Esophagus squamous epithelium (tissue), 5 donors: ENCODE measurements at regions not wholly inside any gene's neighbourhood (a gene's known extent, or its start where the extent isn't known, plus 50 kb on each side); places are given as distances from the start of the nearest gene placed in this dataset.

Source experiments
- DNase-seq: peaks from one replicate; lab custom pipeline; 2025; lab: John Stamatoyannopoulos, UW
- H3K27ac ChIP-seq, 4 donors: fragments of 200-600 bp; sonication (generic); one replicate each; pipeline ENCODE4 v1.5.1; 2016 to 2019; ENCODE audit warnings: mild to moderate bottlenecking in 1 of 4
- H3K27me3 ChIP-seq, 4 donors: fragments of 200-600 bp; sonication (generic); 1 replicate in 3 of 4; 2 replicates in 1 of 4; pipeline versions ENCODE4 v1.5.1 to v1.6.0; 2017 to 2021; ENCODE audit warnings: antibody characterized with exemption in 1 of 4
- H3K36me3 ChIP-seq, 3 donors: fragments of 200-600 bp; sonication (generic); one replicate each; pipeline ENCODE4 v1.5.1; 2016 to 2019
- H3K4me1 ChIP-seq, 3 donors: fragments of 200-600 bp; sonication (generic); one replicate each; pipeline ENCODE4 v1.5.1; 2017 to 2019
- H3K4me3 ChIP-seq, 4 donors: fragments of 200-600 bp; sonication (generic); 1 replicate in 3 of 4; 2 replicates in 1 of 4; pipeline ENCODE4 v1.5.1; 2016 to 2019; ENCODE audit warnings: mild to moderate bottlenecking in 2 of 4, moderate library complexity in 1 of 4
- H3K9me3 ChIP-seq, 3 donors: fragments of 200-600 bp; sonication (generic); one replicate each; pipeline ENCODE4 v1.5.1; 2016 to 2019
- CTCF ChIP-seq, 6 experiments: fragments of 450-650 bp in 4 of 6; fragments of 200-600 bp in 2 of 6; sonication (generic) in 2 of 6; IDR thresholded peaks; one replicate each; pipeline ENCODE4 v1.5.1; 2016 to 2019; ENCODE audit warnings: antibody characterized with exemption in 6 of 6, mild to moderate bottlenecking in 4 of 6, moderate library complexity in 4 of 6
- POLR2A ChIP-seq, 4 donors: fragments of 450-650 bp; IDR thresholded peaks; one replicate each; pipeline ENCODE4 v1.6.1; 2017; ENCODE audit warnings: antibody characterized with exemption in 4 of 4, mild to moderate bottlenecking in 4 of 4, moderate library complexity in 3 of 4
- WGBS, 2 donors: methylation state at CpG; one replicate each; pipeline ENCODE4 v1.1.5; 2018; 5-methylcytosine and 5-hydroxymethylcytosine counted together
- intact Hi-C: fragments of 100-400 bp; cut with DNase I; formaldehyde crosslinking; loops from one replicate; pipeline ENCODE4 v1.15.0; 2022
- donor health status: DM: yes; HTN: yes; CAD: no.

GRCh38 chr6:144753023-144753705 lies 468.0 kb downstream of the UTRN start:
- Histone ChIP-seq H3K27ac (no peak overlapping the region), H3K4me3 (no peak overlapping the region), H3K4me1 (no peaks in the 10 kb centered on the region), H3K27me3 (no peaks in the 10 kb centered on the region), H3K9me3 (no peaks in the 10 kb centered on the region), H3K36me3 (peaks cover 0 to 76% (median 0%) of the 10 kb centered on the region in 3 donors)
- intact Hi-C loops, result no loop called here
- TF ChIP-seq CTCF (IDR thresholded peaks at IDR 0.05), result no peak
- no peak for TF ChIP-seq POLR2A (IDR thresholded peaks at IDR 0.05)
- no peak for DNase-seq
- WGBS, 2 donors, result 84 to 98% methylated on average over 2 of the region's 2 CpGs

GRCh38 chr6:144756469-144756868 lies 471.3 kb downstream of the UTRN start:
- Histone ChIP-seq H3K4me3 (no peak overlapping the region), H3K36me3 (peaks cover 0 to 49% (median 0%) of the 10 kb centered on the region in 3 donors), H3K27me3 (no peaks in the 10 kb centered on the region), H3K9me3 (no peaks in the 10 kb centered on the region), H3K4me1 (no peaks in the 10 kb centered on the region), H3K27ac (no peak overlapping the region)
- no peak for DNase-seq
- TF ChIP-seq POLR2A (IDR thresholded peaks at IDR 0.05), result no peak
- TF ChIP-seq CTCF (IDR thresholded peaks at IDR 0.05), result no peak
- intact Hi-C loops, result no loop called here
- WGBS, 2 donors, result 42 to 56% methylated on average over 2 of the region's 2 CpGs

- no peak for DNase-seq
- Histone ChIP-seq H3K27me3 (no peaks in the 10 kb centered on the region), H3K9me3 (no peaks in the 10 kb centered on the region), H3K4me1 (no peaks in the 10 kb centered on the region), H3K27ac (no peak overlapping the region), H3K36me3 (peaks cover 0 to 46% (median 1%) of the 10 kb centered on the region in 3 donors), H3K4me3 (no peak overlapping the region)
- TF ChIP-seq CTCF (IDR thresholded peaks at IDR 0.05), result no peak
- TF ChIP-seq POLR2A (IDR thresholded peaks at IDR 0.05), result no peak
- intact Hi-C loops, result no loop called here
- WGBS, 2 donors, result 59 to 64% methylated on average over 3 of the region's 3 CpGs
These were observed 472.2 kb downstream of the UTRN start for GRCh38 chr6:144757299-144757698.

GRCh38 chr6:144757730-144758129 lies 472.6 kb downstream of the UTRN start:
- Histone ChIP-seq H3K36me3 (peaks cover 0 to 45% (median 3%) of the 10 kb centered on the region in 3 donors), H3K9me3 (no peaks in the 10 kb centered on the region), H3K27ac (no peak overlapping the region), H3K4me1 (no peaks in the 10 kb centered on the region), H3K4me3 (no peak overlapping the region), H3K27me3 (no peaks in the 10 kb centered on the region)
- DNase-seq, result no peak
- intact Hi-C loops, result no loop called here
- WGBS, 2 donors, result 81% methylated on average over 3 of the region's 3 CpGs
- no peak for TF ChIP-seq CTCF (IDR thresholded peaks at IDR 0.05)
- TF ChIP-seq POLR2A (IDR thresholded peaks at IDR 0.05), result no peak

- Histone ChIP-seq H3K9me3 (no peaks in the 10 kb centered on the region), H3K4me1 (no peaks in the 10 kb centered on the region), H3K27me3 (no peaks in the 10 kb centered on the region), H3K27ac (no peak overlapping the region), H3K36me3 (peaks cover 0 to 36% (median 3%) of the 10 kb centered on the region in 3 donors), H3K4me3 (no peak overlapping the region)
- WGBS, 2 donors, result 29 to 44% methylated on average over 3 of the region's 3 CpGs
- TF ChIP-seq CTCF (IDR thresholded peaks at IDR 0.05), result no peak
- TF ChIP-seq POLR2A (IDR thresholded peaks at IDR 0.05), result no peak
- intact Hi-C loops, result no loop called here
- no peak for DNase-seq
These were observed 473.5 kb downstream of the UTRN start for GRCh38 chr6:144758602-144759001.
